Pons (tissue), 1 donor: ENCODE measurements at regions not wholly inside any gene's neighbourhood (a gene's known extent, or its start where the extent isn't known, plus 50 kb on each side); places are given as distances from the start of the nearest gene placed in this dataset.
A peak's percentile ranks its signal among the peaks of the same experiment; 100 is the strongest.
"Not testable (repeated sequence)": the region's sequence is repeated elsewhere in the genome, so short reads cannot be mapped to it uniquely, and the experiment has no call there.

Source experiments
- DNase-seq: peaks from one replicate; pipeline ENCODE4 v3.0.0-alpha.2; 2016; ENCODE audit warnings: low spot score

- no peak for DNase-seq
Observed at GRCh38 chr12:70008944-70009343, 183.9 kb downstream of the MYRFL start.

GRCh38 chr12:70011353-70011752 lies 186.3 kb downstream of the MYRFL start:
- no peak for DNase-seq

DNA sequence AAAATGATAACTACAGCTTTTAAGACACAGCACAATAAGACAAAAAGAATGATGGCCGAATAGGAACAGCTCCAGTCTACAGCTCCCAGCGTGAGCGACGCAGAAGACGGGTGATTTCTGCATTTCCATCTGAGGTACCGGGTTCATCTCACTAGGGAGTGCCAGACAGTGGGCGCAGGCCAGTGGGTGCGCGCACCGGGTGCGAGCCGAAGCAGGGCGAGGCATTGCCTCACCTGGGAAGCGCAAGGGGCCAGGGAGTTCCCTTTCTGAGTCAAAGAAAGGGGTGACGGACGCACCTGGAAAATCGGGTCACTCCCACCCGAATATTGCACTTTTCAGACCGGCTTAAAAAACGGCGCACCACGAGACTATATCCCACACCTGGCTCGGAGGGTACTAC lies 188.0 kb downstream of the MYRFL start:
- DNase-seq = not testable (repeated sequence)

DNA sequence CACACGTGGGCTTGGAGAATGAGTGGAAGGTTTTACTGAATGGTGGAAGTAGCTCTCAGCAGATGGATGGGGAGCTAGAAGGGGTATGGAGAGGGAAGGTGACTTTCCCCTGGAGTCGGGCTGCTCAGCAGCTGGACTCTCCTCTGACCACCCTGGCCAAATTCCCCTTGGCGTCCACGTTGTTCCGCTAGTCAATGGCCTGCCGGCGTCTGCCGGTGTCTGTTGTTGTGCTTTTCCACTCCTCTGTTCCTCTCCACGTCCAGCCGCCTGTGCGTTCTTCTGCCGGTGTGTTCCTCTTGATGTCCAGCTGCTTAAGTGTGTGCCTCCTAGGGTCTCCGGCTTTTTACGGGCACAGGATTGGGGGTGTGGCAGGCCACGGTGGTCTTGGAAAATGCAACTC lies 203.5 kb downstream of the MYRFL start:
- no peak for DNase-seq

DNA sequence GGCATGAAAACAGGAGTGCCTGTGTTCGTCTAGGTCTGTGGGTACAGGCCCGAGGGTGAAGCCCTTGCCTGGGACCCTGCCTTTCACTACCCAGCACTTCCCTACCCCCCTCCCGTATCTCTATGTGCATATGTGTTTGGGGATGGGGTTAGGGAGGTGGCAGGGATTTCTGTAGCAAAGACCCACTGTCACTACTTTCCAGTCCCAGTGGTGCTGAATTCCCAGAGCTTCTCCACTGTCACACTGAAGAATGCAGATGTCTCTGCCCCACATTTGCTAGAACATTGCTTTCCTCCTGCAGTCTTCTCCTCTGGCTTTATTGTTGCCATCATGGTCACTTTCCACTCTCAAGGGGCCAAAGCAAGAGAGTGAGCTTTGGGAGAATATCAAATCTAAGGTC lies 203.9 kb downstream of the MYRFL start:
- DNase-seq = no peak

- no peak for DNase-seq
Observed at GRCh38 chr12:70031046-70031445, 206.0 kb downstream of the MYRFL start.

GRCh38 chr12:70032076-70032475 lies 207.0 kb downstream of the MYRFL start:
- DNase-seq = no peak

DNA sequence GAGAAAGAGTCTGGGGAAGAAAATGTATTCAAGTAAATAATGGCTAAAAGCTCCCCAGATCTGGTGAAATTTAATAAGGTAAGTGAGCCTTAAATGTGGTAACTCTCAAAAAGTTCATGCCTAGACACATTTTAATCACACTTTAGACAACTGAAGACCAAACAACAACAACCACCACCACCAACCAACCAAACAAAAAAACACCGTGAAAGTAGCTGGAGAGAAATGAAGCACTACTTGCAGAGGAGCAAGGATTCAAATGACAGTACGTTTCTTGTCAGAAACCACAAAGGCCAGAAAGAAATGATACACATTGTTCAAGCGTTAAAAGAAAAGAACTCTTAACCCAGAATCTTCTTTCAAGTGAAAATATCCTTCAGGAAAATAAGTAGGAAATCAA lies 208.3 kb downstream of the MYRFL start:
- no peak for DNase-seq

DNA sequence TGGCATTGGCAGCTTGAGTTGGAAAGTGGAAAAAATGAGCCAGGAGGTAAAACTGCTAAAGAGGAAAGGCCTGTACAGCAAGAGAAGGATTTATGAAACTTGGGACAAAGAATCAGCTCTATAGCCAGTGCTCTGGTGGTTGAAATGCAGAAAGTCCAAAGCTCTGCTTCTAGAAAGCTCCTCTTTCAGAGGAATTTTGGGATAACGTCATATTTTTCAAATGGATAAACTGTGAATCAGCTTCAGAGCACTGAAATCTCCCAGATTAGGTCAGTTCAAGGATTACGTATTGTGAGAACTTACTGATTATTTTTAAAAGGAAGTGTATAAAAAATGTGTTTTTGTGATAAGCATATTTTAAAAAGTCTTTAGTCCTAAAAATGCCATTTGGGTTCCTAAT lies 203.1 kb upstream of the CNOT2 start:
- DNase-seq = peak; percentile 3

- no peak for DNase-seq
Observed at GRCh38 chr12:70042675-70043074, 200.6 kb upstream of the CNOT2 start.

GRCh38 chr12:70043490-70044138 lies 199.6 kb upstream of the CNOT2 start:
- DNase-seq = no peak

DNA sequence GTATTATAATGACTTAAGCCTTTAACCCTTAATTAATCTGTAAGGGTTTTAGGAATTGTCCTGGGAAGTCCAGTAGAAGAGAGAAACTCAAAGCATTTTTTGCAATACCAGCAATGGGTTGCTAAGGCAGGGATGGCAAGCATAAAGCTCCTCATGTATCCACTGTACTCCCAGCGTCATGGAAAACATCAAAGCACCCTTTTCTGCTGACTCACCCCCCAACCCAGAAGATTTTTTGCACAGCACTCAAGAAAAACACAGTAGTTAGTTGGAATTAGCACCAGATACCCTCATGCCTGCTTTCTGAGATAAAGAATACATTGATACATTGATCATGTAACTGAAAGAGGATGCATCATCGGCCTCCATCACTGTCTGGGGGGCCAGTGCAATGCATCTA lies 199.1 kb upstream of the CNOT2 start:
- no peak for DNase-seq

GRCh38 chr12:70045036-70045435 lies 198.2 kb upstream of the CNOT2 start:
- no peak for DNase-seq

- DNase-seq = no peak
Observed at GRCh38 chr12:70045514-70045913, 197.7 kb upstream of the CNOT2 start.

DNA sequence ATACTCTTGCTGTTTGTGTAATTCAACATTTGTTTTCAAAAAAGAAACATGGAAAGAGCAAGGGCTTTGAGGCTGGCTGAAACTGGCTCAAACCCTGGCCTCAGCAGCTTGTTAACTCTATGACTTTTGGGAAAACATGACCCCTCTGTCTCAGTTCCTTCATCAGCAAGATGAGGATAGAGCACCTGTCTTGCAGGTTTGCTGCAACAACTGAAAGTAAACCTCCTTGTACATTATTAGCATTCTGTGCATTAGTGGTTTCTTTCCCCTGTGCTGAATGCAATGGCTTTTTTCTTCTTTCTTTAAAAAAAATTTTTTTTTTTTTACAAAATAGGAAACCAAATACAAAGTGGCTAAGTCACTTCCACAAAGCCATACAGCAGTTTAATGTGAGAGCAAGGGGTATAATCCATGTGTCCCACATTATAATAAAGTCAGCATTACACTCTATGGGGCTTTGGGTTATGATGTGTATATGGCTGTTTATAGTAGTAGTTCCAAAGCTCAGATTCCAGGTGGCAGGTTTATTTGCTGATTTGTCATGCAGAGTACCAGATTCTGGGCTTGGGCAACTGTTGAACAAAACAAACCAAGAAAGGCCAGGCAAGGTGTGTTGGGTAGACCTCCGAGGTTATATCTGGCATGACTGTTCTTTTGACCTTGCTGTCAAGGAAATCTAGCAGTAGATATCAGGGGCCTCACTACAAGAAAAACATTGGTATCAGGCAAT lies 194.5 kb upstream of the CNOT2 start:
- no peak for DNase-seq

- DNase-seq = peak; percentile 10
Observed at GRCh38 chr12:70049596-70050360, 193.5 kb upstream of the CNOT2 start.

GRCh38 chr12:70052476-70052875 lies 190.8 kb upstream of the CNOT2 start:
- DNase-seq = no peak

DNA sequence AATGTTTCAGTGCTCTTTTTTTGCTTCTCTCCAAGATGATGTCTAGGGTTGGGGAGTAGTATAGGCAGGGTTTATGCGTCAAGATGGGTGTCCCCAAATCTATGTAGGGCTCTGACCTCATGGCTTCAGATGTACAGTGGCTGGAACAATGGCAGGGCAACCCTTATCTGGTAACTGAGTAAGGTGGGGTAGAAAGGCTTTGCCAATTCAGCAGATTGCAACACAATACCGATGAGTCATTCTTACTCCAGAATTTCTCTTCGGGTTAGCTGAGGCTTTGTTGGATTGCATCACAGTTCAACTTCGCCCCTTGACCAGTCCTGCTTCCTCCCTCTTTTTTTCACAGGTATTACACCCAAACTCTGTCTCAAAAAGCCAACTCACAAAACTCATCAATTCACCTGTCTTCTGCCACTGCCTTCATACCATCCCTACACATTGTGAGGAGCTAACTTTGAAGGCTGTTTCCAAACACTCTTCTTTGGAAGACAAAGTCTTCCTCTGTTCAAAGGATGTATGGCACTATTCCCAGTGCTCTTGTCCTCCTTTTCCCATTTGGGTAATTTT lies 190.2 kb upstream of the CNOT2 start:
- no peak for DNase-seq

GRCh38 chr12:70059373-70059772 lies 183.9 kb upstream of the CNOT2 start:
- DNase-seq = no peak

DNA sequence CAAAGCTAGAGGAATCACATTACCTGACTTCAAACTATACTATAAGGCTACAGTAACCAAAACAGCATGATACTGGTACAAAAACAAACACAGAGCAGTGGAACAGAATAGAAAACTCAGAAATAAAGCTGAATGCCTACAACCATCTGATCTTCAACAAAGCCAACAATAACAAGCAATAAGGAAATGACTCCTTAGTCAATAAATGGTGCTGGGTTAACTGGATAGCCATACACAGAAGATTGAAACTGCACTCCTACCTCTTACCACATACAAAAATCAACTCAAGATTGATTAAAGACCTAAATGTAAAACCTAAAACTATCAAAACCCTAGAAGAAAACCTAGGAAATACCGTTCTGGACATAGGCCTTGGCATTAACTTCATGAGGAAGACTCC lies 182.6 kb upstream of the CNOT2 start:
- DNase-seq = no peak

DNA sequence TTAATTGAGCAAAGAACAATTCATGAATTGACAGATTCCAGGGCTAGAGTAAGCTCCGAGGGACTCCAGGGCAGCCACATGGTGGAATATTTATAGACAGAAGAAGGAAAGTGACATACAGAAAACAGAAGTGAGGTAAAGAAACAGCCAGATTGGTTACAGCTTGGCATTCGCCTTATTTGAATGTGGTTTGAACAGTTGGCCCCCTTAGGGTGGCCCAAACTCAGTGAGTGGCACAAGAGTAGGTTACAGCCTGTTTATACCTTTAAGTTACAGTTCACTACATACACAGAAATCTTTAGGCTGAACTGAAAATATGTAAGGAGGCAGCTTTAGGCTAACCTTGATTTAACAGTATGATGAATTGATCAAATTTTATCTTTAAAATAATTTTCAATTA lies 174.5 kb upstream of the CNOT2 start:
- DNase-seq = peak; percentile 13

- DNase-seq = no peak
Observed at GRCh38 chr12:70069221-70070105, 173.8 kb upstream of the CNOT2 start.
